ENCODE measurements at regions not wholly inside any gene's neighbourhood (a gene's known extent, or its start where the extent isn't known, plus 50 kb on each side); places are given as distances from the start of the nearest gene placed in this dataset.

DNA sequence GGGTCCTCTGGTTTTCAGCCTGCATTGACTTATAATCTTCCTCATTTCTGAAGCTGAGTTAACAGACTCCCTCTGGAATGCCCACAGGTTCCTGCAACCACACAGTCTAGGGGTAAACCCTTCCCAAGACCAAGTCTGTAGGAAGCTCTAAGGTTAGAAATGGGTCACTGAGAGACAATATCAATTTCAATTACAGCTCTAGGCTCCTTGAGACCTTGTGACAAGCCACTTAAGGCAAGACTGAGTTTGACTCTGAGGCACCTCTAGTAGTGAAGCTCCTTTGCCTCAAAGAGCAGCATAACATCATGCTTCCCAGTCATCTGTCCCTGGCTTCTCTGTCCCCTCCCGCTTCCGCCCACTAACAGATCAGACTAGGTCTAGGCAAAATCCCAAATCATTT is 333.2 kb upstream of the JARID2 start:
- TF ChIP-seq, protein P1, sequence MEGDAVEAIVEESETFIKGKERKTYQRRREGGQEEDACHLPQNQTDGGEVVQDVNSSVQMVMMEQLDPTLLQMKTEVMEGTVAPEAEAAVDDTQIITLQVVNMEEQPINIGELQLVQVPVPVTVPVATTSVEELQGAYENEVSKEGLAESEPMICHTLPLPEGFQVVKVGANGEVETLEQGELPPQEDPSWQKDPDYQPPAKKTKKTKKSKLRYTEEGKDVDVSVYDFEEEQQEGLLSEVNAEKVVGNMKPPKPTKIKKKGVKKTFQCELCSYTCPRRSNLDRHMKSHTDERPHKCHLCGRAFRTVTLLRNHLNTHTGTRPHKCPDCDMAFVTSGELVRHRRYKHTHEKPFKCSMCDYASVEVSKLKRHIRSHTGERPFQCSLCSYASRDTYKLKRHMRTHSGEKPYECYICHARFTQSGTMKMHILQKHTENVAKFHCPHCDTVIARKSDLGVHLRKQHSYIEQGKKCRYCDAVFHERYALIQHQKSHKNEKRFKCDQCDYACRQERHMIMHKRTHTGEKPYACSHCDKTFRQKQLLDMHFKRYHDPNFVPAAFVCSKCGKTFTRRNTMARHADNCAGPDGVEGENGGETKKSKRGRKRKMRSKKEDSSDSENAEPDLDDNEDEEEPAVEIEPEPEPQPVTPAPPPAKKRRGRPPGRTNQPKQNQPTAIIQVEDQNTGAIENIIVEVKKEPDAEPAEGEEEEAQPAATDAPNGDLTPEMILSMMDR (IDR thresholded peaks at IDR 0.05): no peak
- Histone ChIP-seq H3K27ac (ENCODE audit: low read length) (no peak overlapping the region), H3K4me1 (ENCODE audit: control insufficient read depth, insufficient read depth, low read length) (peaks cover 22% of the 10 kb centered on the region), H3K9me3 (ENCODE audit: control insufficient read depth, insufficient read depth, low read length) (no peaks in the 10 kb centered on the region), H3K36me3 (ENCODE audit: control insufficient read depth, insufficient read depth, low read length) (no peaks in the 10 kb centered on the region), H3K27me3 (ENCODE audit: control insufficient read depth, insufficient read depth, low read length) (no peaks in the 10 kb centered on the region), H3K4me3 (ENCODE audit: low read length) (no peak overlapping the region)
- no peak for DNase-seq
- Mint-ChIP-seq H3K4me1 (peaks cover 18% of the 10 kb centered on the region in 2 donors), H3K9me3 (peaks cover 0 to 2% of the 10 kb centered on the region in 2 donors), H3K4me3 (no peak overlapping the region), H3K36me3 (peaks cover 12% of the 10 kb centered on the region), H3K27me3 (ENCODE audit: low read depth in 2 of 2) (peaks cover 0 to 2% of the 10 kb centered on the region in 2 donors), H3K27ac (no peak overlapping the region)
- intact Hi-C loops (cut with micrococcal nuclease): no loop called here
- ATAC-seq: no peak
- 93% methylated on average over 2 of the region's 2 CpGs for WGBS (ENCODE audit: insufficient coverage)

- ATAC-seq: no peak
- H3K4me3 ChIP-seq (ENCODE audit: low read length): no peak overlapping the region
- H3K9me3 Mint-ChIP-seq: peaks cover 0 to 2% of the 10 kb centered on the region in 2 donors
- H3K27me3 ChIP-seq (ENCODE audit: control insufficient read depth, insufficient read depth, low read length): no peaks in the 10 kb centered on the region
- WGBS (ENCODE audit: insufficient coverage): 100% methylated on average over 1 of the region's 2 CpGs
- no peak overlapping the region for H3K27ac Mint-ChIP-seq
- H3K4me3 Mint-ChIP-seq: no peak overlapping the region
- no peak overlapping the region for H3K27ac ChIP-seq (ENCODE audit: low read length)
- H3K9me3 ChIP-seq (ENCODE audit: control insufficient read depth, insufficient read depth, low read length): no peaks in the 10 kb centered on the region
- DNase-seq: no peak
- TF ChIP-seq, protein P1 (IDR thresholded peaks at IDR 0.05): no peak
- peaks cover 18% of the 10 kb centered on the region in 2 donors for H3K4me1 Mint-ChIP-seq
- intact Hi-C loops (cut with micrococcal nuclease): no loop called here
- H3K4me1 ChIP-seq (ENCODE audit: control insufficient read depth, insufficient read depth, low read length): peaks cover 22% of the 10 kb centered on the region
- peaks cover 0 to 2% of the 10 kb centered on the region in 2 donors for H3K27me3 Mint-ChIP-seq (ENCODE audit: low read depth in 2 of 2)
- H3K36me3 Mint-ChIP-seq: peaks cover 12% of the 10 kb centered on the region
- H3K36me3 ChIP-seq (ENCODE audit: control insufficient read depth, insufficient read depth, low read length): no peaks in the 10 kb centered on the region
Measured at GRCh38 chr6:14913931-14914330, 331.9 kb upstream of the JARID2 start.

GRCh38 chr6:14915888-14916832 is 329.7 kb upstream of the JARID2 start:
- Mint-ChIP-seq H3K4me1 (peaks cover 5 to 6% of the 10 kb centered on the region in 2 donors), H3K9me3 (no peaks in the 10 kb centered on the region), H3K36me3 (peaks cover 3% of the 10 kb centered on the region), H3K27ac (no peak overlapping the region), H3K27me3 (ENCODE audit: low read depth in 2 of 2) (no peaks in the 10 kb centered on the region), H3K4me3 (no peak overlapping the region)
- Histone ChIP-seq H3K9me3 (ENCODE audit: control insufficient read depth, insufficient read depth, low read length) (no peaks in the 10 kb centered on the region), H3K4me3 (ENCODE audit: low read length) (no peak overlapping the region), H3K27me3 (ENCODE audit: control insufficient read depth, insufficient read depth, low read length) (no peaks in the 10 kb centered on the region), H3K4me1 (ENCODE audit: control insufficient read depth, insufficient read depth, low read length) (peaks cover 22% of the 10 kb centered on the region), H3K36me3 (ENCODE audit: control insufficient read depth, insufficient read depth, low read length) (no peaks in the 10 kb centered on the region), H3K27ac (ENCODE audit: low read length) (no peak overlapping the region)
- ATAC-seq (no peak), DNase-seq (no peak)
- TF ChIP-seq, protein P1 (IDR thresholded peaks at IDR 0.05): no peak
- intact Hi-C loops (cut with micrococcal nuclease): no loop called here
- WGBS (ENCODE audit: insufficient coverage): 95% methylated on average over 36 of the region's 36 CpGs
